Muscle of leg (tissue), 3 donors: ENCODE measurements at regions not wholly inside any gene's neighbourhood (a gene's known extent, or its start where the extent isn't known, plus 50 kb on each side); places are given as distances from the start of the nearest gene placed in this dataset.

ENCODE experiments used
- DNase-seq: peaks from one replicate; pipeline ENCODE4 v3.0.0; 2013
- H3K27ac ChIP-seq: one replicate; pipeline ENCODE4 v1.5.1; 2013; ENCODE audit warnings: mild to moderate bottlenecking, low read length, control low read depth
- H3K27me3 ChIP-seq: one replicate; pipeline ENCODE4 v1.6.1; 2013; ENCODE audit warnings: low read length; ENCODE audit not compliant: control insufficient read depth, insufficient read depth
- H3K36me3 ChIP-seq: one replicate; pipeline ENCODE4 v1.6.1; 2013; ENCODE audit warnings: low read length; ENCODE audit not compliant: control insufficient read depth, insufficient read depth
- H3K4me1 ChIP-seq: one replicate; pipeline ENCODE4 v1.6.1; 2013; ENCODE audit warnings: low read length; ENCODE audit not compliant: control insufficient read depth, insufficient read depth
- H3K4me3 ChIP-seq: one replicate; pipeline ENCODE4 v1.5.1; 2013; ENCODE audit warnings: low read length, control low read depth
- H3K9me3 ChIP-seq: replicated peaks from 2 replicates; pipeline ENCODE4 v1.6.1; 2013; ENCODE audit warnings: low read depth, low read length; ENCODE audit not compliant: control insufficient read depth
- WGBS: methylation state at CpG from one replicate; pipeline ENCODE4 v1.1.5; 2013; ENCODE audit warnings: missing lambda C conversion rate; ENCODE audit not compliant: insufficient coverage; 5-methylcytosine and 5-hydroxymethylcytosine counted together

- H3K36me3 ChIP-seq = no peaks in the 10 kb centered on the region
- H3K4me3 ChIP-seq = no peak overlapping the region
- H3K27me3 ChIP-seq = no peaks in the 10 kb centered on the region
- no peak overlapping the region for H3K27ac ChIP-seq
- WGBS = 62% methylated on average over 7 of the region's 8 CpGs
- DNase-seq = no peak
- no peaks in the 10 kb centered on the region for H3K4me1 ChIP-seq
- no peaks in the 10 kb centered on the region for H3K9me3 ChIP-seq
Observed at GRCh38 chr5:68673106-68673822, 420.6 kb upstream of the SLC30A5 start.

GRCh38 chr5:68673823-68674180 is 420.0 kb upstream of the SLC30A5 start:
- H3K27me3 ChIP-seq = no peaks in the 10 kb centered on the region
- WGBS = 77% methylated on average over 5 of the region's 6 CpGs
- no peak for DNase-seq

GRCh38 chr5:68679041-68679440 is 414.8 kb upstream of the SLC30A5 start:
- peaks cover 2% of the 10 kb centered on the region for H3K27me3 ChIP-seq
- no peak overlapping the region for H3K27ac ChIP-seq
- H3K4me3 ChIP-seq = no peak overlapping the region
- WGBS = 100% methylated on average over 1 of the region's 1 CpG
- no peak for DNase-seq
- H3K9me3 ChIP-seq = no peaks in the 10 kb centered on the region
- H3K4me1 ChIP-seq = no peaks in the 10 kb centered on the region
- H3K36me3 ChIP-seq = no peaks in the 10 kb centered on the region

More at GRCh38 chr5:68673823-68674180, 420.0 kb upstream of the SLC30A5 start:
- H3K4me3 ChIP-seq = no peak overlapping the region
- no peaks in the 10 kb centered on the region for H3K9me3 ChIP-seq
- H3K36me3 ChIP-seq = no peaks in the 10 kb centered on the region
- H3K4me1 ChIP-seq = no peaks in the 10 kb centered on the region
- H3K27ac ChIP-seq = no peak overlapping the region

GRCh38 chr5:68680366-68680765 is 413.4 kb upstream of the SLC30A5 start:
- H3K4me1 ChIP-seq = no peaks in the 10 kb centered on the region
- DNase-seq = peak; percentile 81
- peaks cover 2% of the 10 kb centered on the region for H3K27me3 ChIP-seq
- H3K4me3 ChIP-seq = no peak overlapping the region
- no peaks in the 10 kb centered on the region for H3K36me3 ChIP-seq
- H3K27ac ChIP-seq = no peak overlapping the region
- no peaks in the 10 kb centered on the region for H3K9me3 ChIP-seq

GRCh38 chr5:68681929-68682328 is 411.9 kb upstream of the SLC30A5 start:
- Histone ChIP-seq H3K9me3 (no peaks in the 10 kb centered on the region), H3K27ac (no peak overlapping the region), H3K4me3 (no peak overlapping the region), H3K36me3 (no peaks in the 10 kb centered on the region), H3K27me3 (peaks cover 2% of the 10 kb centered on the region), H3K4me1 (no peaks in the 10 kb centered on the region)
- DNase-seq = no peak

GRCh38 chr5:68682400-68683160 is 411.2 kb upstream of the SLC30A5 start:
- H3K4me3 ChIP-seq = no peak overlapping the region
- no peak overlapping the region for H3K27ac ChIP-seq
- no peaks in the 10 kb centered on the region for H3K4me1 ChIP-seq
- WGBS = 73% methylated on average over 4 of the region's 6 CpGs
- no peaks in the 10 kb centered on the region for H3K9me3 ChIP-seq
- no peak for DNase-seq
- H3K27me3 ChIP-seq = peaks cover 2% of the 10 kb centered on the region
- H3K36me3 ChIP-seq = no peaks in the 10 kb centered on the region

- Histone ChIP-seq H3K9me3 (no peaks in the 10 kb centered on the region), H3K36me3 (no peaks in the 10 kb centered on the region), H3K27me3 (peaks cover 2% of the 10 kb centered on the region), H3K4me1 (no peaks in the 10 kb centered on the region), H3K27ac (no peak overlapping the region), H3K4me3 (no peak overlapping the region)
- 36% methylated on average over 3 of the region's 5 CpGs for WGBS
- peak; percentile 36 for DNase-seq
Observed at GRCh38 chr5:68683632-68684036, 410.2 kb upstream of the SLC30A5 start.

- no peak overlapping the region for H3K4me3 ChIP-seq
- no peak for DNase-seq
- H3K4me1 ChIP-seq = no peaks in the 10 kb centered on the region
- peaks cover 2% of the 10 kb centered on the region for H3K27me3 ChIP-seq
- no CpG with 5 or more reads among the region's 1 CpG for WGBS
- peaks cover 2% of the 10 kb centered on the region for H3K9me3 ChIP-seq
- H3K27ac ChIP-seq = no peak overlapping the region
- H3K36me3 ChIP-seq = no peaks in the 10 kb centered on the region
Observed at GRCh38 chr5:68685863-68686262, 408.0 kb upstream of the SLC30A5 start.

GRCh38 chr5:68688547-68688946 is 405.3 kb upstream of the SLC30A5 start:
- no peak overlapping the region for H3K27ac ChIP-seq
- no CpG with 5 or more reads among the region's 1 CpG for WGBS
- no peak for DNase-seq
- H3K9me3 ChIP-seq = peaks cover 4% of the 10 kb centered on the region
- H3K4me3 ChIP-seq = no peak overlapping the region
- no peaks in the 10 kb centered on the region for H3K36me3 ChIP-seq
- H3K4me1 ChIP-seq = no peaks in the 10 kb centered on the region
- H3K27me3 ChIP-seq = no peaks in the 10 kb centered on the region

GRCh38 chr5:68689010-68689409 is 404.8 kb upstream of the SLC30A5 start:
- H3K36me3 ChIP-seq = no peaks in the 10 kb centered on the region
- H3K9me3 ChIP-seq = peaks cover 4% of the 10 kb centered on the region
- no peaks in the 10 kb centered on the region for H3K4me1 ChIP-seq
- H3K27me3 ChIP-seq = no peaks in the 10 kb centered on the region
- DNase-seq = no peak
- H3K27ac ChIP-seq = no peak overlapping the region
- no peak overlapping the region for H3K4me3 ChIP-seq
